ENCODE measurements at regions not wholly inside any gene's neighbourhood (a gene's known extent, or its start where the extent isn't known, plus 50 kb on each side); places are given as distances from the start of the nearest gene placed in this dataset.

- TF ChIP-seq CTCF (conservative IDR thresholded peaks at IDR 0.05 in 1 of 2, IDR thresholded peaks at IDR 0.05 in 1 of 2; ENCODE audit: extremely low read depth in 1 of 2, insufficient read depth in 1 of 2, low read depth in 1 of 2, low read length in 2 of 2) (no peak), EZH2 (IDR thresholded peaks at IDR 0.05; ENCODE audit: borderline replicate concordance, low read length) (no peak)
These were observed 104.6 kb downstream of the FHDC1 start for GRCh38 chr4:153040677-153041076.

Measured in mammary epithelial cell (primary cell).